ENCODE measurements at regions not wholly inside any gene's neighbourhood (a gene's known extent, or its start where the extent isn't known, plus 50 kb on each side); places are given as distances from the start of the nearest gene placed in this dataset.

DNA sequence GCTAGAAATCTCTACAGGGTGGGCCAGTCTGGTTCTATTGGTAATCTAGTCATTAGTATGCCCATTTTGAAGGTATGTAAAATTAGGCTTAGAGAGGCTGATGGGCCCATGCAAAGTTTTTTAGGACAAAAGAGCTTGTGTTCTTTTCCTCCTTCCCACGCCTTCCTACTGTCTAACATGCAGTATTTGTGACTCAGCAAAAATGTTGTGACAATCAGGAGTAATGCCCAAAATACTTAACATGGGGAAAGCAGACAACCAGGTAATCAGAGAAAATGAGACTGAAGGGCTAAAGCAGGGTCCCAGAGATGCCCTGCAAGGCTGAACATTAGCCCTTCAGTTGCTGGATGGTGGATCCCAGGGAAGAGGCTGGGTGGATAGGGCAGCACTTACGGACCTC, 437.9 kb downstream of the BCL11B start:
- ChIA-PET POLR2A (ENCODE audit: unreplicated experiment) (no interaction called here), CTCF (no interaction called here)
- Histone ChIP-seq H3K4me2 (ENCODE audit: low read depth, low read length) (no peak overlapping the region), H4K20me1 (ENCODE audit: insufficient read depth, low read length) (no peaks in the 10 kb centered on the region), H3K79me1 (ENCODE audit: low read depth in 1 of 2, low read length in 2 of 2) (no peaks in the 10 kb centered on the region), H3K4me1 (ENCODE audit: control insufficient read depth, insufficient read depth, low read length) (no peaks in the 10 kb centered on the region), H3K27me3 (ENCODE audit: control insufficient read depth, insufficient read depth, low read length) (no peaks in the 10 kb centered on the region), H3K18ac (ENCODE audit: low read depth, low read length) (no peak overlapping the region), H3K36me3 (ENCODE audit: control insufficient read depth, insufficient read depth, low read length) (no peaks in the 10 kb centered on the region), H3K27ac (ENCODE audit: insufficient read depth, low read length) (no peak overlapping the region), H2BK120ac (ENCODE audit: low read depth, low read length) (no peak overlapping the region), H4K91ac (ENCODE audit: insufficient read depth, low read depth, low read length) (no peak overlapping the region), H2BK20ac (ENCODE audit: low read depth, low read length) (no peak overlapping the region), H3K4ac (ENCODE audit: low read depth, low read length) (no peak overlapping the region), H2BK5ac (ENCODE audit: low read depth, low read length, poor library complexity, severe bottlenecking) (no peak overlapping the region), H3K9ac (ENCODE audit: low read depth, low read length) (no peak overlapping the region), H2AFZ (replicated peaks; ENCODE audit: low read length, poor library complexity) (no peak overlapping the region), H2BK15ac (ENCODE audit: low read depth, low read length) (no peak overlapping the region), H2AK9ac (replicated peaks; ENCODE audit: low read depth, low read length, poor library complexity) (no peak overlapping the region), H3K23ac (ENCODE audit: low read depth, low read length) (no peak overlapping the region), H3K9me1 (ENCODE audit: insufficient read depth, low read length) (no peaks in the 10 kb centered on the region), H2AK5ac (ENCODE audit: low read depth, low read length) (no peak overlapping the region), H4K5ac (ENCODE audit: low read depth, low read length) (no peak overlapping the region), H3K14ac (replicated peaks; ENCODE audit: low read depth, low read length) (no peak overlapping the region), H3K4me3 (ENCODE audit: insufficient read depth, low read depth, low read length) (no peak overlapping the region), H4K8ac (ENCODE audit: low read depth in 2 of 2, low read length in 2 of 2) (no peak overlapping the region), H3K56ac (ENCODE audit: extremely low read depth, insufficient read depth, low read length) (no peak overlapping the region), H3K9me3 (ENCODE audit: control insufficient read depth, insufficient read depth, low read length) (peaks cover 51% of the 10 kb centered on the region)
- ATAC-seq (ENCODE audit: low read depth), result no peak
- in situ Hi-C loops (cut with MboI; ENCODE audit: low sequenced_read_pairs), result no loop called here
- no TSS peak for BruUV-seq (replicated peaks)
- WGBS, 2 experiments (ENCODE audit: extremely low coverage in 2 of 2, insufficient read length in 1 of 2), result no CpG with 5 or more reads among the region's 2 CpGs
- intact Hi-C loops (cut with micrococcal nuclease), result no loop called here
- DNase-seq, result no peak
- TF ChIP-seq NFE2L2 (IDR thresholded peaks at IDR 0.05; ENCODE audit: low read depth, low read length) (peak; percentile 35; the same call in 1 of the 2 replicates), RAD21 (IDR thresholded peaks at IDR 0.05; ENCODE audit: low read length) (no peak), MAZ (IDR thresholded peaks at IDR 0.05; ENCODE audit: borderline replicate concordance, low read depth, low read length) (no peak)
- TF ChIP-seq, protein P1, sequence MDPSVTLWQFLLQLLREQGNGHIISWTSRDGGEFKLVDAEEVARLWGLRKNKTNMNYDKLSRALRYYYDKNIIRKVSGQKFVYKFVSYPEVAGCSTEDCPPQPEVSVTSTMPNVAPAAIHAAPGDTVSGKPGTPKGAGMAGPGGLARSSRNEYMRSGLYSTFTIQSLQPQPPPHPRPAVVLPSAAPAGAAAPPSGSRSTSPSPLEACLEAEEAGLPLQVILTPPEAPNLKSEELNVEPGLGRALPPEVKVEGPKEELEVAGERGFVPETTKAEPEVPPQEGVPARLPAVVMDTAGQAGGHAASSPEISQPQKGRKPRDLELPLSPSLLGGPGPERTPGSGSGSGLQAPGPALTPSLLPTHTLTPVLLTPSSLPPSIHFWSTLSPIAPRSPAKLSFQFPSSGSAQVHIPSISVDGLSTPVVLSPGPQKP (IDR thresholded peaks at IDR 0.05; ENCODE audit: borderline replicate concordance, low read depth, low read length), result no peak
- TF ChIP-seq, protein P2, sequence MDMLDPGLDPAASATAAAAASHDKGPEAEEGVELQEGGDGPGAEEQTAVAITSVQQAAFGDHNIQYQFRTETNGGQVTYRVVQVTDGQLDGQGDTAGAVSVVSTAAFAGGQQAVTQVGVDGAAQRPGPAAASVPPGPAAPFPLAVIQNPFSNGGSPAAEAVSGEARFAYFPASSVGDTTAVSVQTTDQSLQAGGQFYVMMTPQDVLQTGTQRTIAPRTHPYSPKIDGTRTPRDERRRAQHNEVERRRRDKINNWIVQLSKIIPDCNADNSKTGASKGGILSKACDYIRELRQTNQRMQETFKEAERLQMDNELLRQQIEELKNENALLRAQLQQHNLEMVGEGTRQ (IDR thresholded peaks at IDR 0.05; ENCODE audit: low read depth, low read length), result no peak
- dilution Hi-C loops (cut with HindIII; ENCODE audit: low sequenced_read_pairs, unreplicated experiment), result no loop called here

Measured in IMR-90 (cell line).